ENCODE measurements at regions not wholly inside any gene's neighbourhood (a gene's known extent, or its start where the extent isn't known, plus 50 kb on each side); places are given as distances from the start of the nearest gene placed in this dataset.

DNA sequence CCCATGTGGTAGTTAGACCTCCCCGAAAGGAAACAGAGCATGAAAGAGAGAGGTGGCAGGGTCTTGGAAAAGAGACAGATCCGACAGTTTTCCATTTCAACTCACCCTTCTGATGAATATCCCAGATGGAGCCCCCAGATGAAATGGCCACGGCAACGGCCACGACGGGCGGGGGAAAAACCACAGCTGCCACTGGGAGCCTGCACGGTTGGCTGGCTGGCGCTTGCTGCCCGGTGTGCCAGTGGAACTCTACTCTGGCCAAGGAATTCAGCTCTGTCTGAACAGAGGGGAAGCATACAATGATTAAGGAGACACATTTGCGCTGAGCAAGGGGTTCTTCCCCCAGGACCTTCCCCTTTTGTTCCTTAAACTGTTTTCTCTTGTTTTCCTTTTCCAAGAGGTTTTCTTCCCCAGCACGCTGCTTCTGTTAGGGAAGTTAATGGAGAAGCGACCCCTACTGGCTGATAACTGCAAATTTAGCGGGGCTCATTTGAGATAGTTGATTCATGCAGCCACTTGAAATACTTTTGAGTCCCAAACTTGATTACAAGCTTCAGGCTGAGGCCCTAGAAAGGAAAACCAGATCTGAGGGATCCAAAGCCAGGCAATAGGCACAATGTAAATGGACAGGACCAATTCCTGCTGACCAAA, 1122.5 kb downstream of the NCAM2 start:
- Histone ChIP-seq H3K27me3 (replicated peaks; ENCODE audit: control insufficient read depth, insufficient read depth, low read length, poor library complexity, severe bottlenecking) (no peaks in the 10 kb centered on the region), H3K27ac (ENCODE audit: insufficient read depth, low read length, poor library complexity, severe bottlenecking) (no peak overlapping the region), H3K4me1 (ENCODE audit: control insufficient read depth, insufficient read depth, low read length, poor library complexity, severe bottlenecking) (no peaks in the 10 kb centered on the region), H3K36me3 (ENCODE audit: control insufficient read depth, insufficient read depth, low read length) (no peaks in the 10 kb centered on the region), H3K9me3 (ENCODE audit: control insufficient read depth, low read length) (no peaks in the 10 kb centered on the region), H3K4me3 (ENCODE audit: insufficient read depth, low read depth, low read length, poor library complexity, severe bottlenecking) (no peak overlapping the region)
- peak in 1 of 3 donors; percentile 0 for DNase-seq

DNA sequence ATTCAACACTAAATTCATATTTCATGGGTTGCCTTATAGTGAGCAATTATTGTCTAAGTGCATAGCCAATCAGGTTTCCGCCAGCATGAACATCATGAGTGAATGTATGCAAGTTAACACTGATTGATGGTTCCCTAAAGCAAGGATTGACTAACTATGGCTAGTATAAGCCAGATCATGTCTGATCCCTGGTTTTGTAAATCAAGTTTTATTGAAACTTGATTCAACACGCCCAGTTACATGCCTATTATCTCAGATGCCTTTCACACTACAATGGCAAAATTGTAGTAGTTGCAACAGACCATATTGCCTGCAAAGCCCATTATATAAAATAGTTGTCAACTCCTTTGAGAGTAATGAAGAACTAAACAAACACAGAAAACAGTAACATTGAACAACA, 1127.4 kb downstream of the NCAM2 start:
- Histone ChIP-seq H3K27ac (ENCODE audit: insufficient read depth, low read length, poor library complexity, severe bottlenecking) (no peak overlapping the region), H3K27me3 (replicated peaks; ENCODE audit: control insufficient read depth, insufficient read depth, low read length, poor library complexity, severe bottlenecking) (no peaks in the 10 kb centered on the region)

DNA sequence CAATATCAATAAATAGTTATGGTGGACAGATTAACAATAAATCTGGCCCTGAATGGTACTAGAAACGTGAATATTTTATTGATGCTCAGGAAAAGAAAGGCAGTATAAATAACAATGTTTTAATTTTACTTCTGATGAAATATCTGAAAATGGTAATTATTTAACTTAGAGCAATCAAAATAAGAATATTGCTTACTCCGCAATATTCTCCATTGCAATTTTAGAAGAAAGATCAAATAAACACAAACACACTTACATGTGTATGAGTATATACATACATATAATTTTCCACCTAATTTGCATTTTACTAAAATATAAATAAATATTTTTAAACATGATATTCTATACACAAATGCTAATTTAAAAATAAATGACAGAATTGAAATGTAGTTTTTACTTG, 1130.5 kb downstream of the NCAM2 start:
- Histone ChIP-seq H3K9me3 (ENCODE audit: control insufficient read depth, low read length) (no peaks in the 10 kb centered on the region), H3K36me3 (ENCODE audit: control insufficient read depth, insufficient read depth, low read length) (no peaks in the 10 kb centered on the region), H3K4me1 (ENCODE audit: control insufficient read depth, insufficient read depth, low read length, poor library complexity, severe bottlenecking) (no peaks in the 10 kb centered on the region), H3K27me3 (replicated peaks; ENCODE audit: control insufficient read depth, insufficient read depth, low read length, poor library complexity, severe bottlenecking) (no peaks in the 10 kb centered on the region), H3K4me3 (ENCODE audit: insufficient read depth, low read depth, low read length, poor library complexity, severe bottlenecking) (no peak overlapping the region), H3K27ac (ENCODE audit: insufficient read depth, low read length, poor library complexity, severe bottlenecking) (no peak overlapping the region)
- DNase-seq = no peak

More for the DNA sequence above, 1127.4 kb downstream of the NCAM2 start:
- no peaks in the 10 kb centered on the region for H3K4me1 ChIP-seq (ENCODE audit: control insufficient read depth, insufficient read depth, low read length, poor library complexity, severe bottlenecking)
- H3K4me3 ChIP-seq (ENCODE audit: insufficient read depth, low read depth, low read length, poor library complexity, severe bottlenecking) = no peak overlapping the region
- H3K9me3 ChIP-seq (ENCODE audit: control insufficient read depth, low read length) = no peaks in the 10 kb centered on the region
- no peak for DNase-seq
- H3K36me3 ChIP-seq (ENCODE audit: control insufficient read depth, insufficient read depth, low read length) = no peaks in the 10 kb centered on the region

DNA sequence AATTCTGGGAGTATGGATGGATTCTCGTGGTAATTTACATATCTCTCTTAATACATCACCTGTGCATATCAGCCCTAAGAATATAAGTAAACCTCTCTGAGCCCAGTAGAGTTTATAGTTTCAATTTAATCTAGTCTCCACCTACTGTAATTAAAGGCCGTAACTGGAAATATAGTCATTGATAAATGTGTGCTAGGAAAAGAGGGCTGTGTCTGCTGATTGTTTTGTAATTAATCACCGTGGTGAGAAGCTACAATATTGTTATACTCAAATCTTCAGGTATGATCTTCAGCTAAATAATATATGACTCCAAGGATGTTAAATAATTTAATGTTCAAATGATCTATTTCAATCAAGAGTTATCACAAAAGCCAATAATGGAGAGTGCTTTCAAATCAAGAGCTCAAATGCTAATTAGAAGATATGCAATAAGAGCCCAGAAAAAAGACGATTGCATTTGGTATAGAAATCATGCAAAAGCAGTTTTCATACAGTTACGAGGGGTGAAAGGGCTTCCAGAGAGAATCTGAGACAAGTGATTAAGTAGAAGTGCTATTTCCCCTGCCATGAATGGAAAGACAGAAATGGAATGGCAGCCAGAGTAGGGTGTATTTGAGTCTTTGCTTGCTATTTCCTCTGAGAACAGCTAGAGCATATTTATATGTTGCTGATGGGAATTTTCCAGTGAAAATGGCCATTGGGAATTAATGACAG, 1134.3 kb downstream of the NCAM2 start:
- no peak overlapping the region for H3K4me3 ChIP-seq (ENCODE audit: insufficient read depth, low read depth, low read length, poor library complexity, severe bottlenecking)
- H3K9me3 ChIP-seq (ENCODE audit: control insufficient read depth, low read length) = no peaks in the 10 kb centered on the region
- no peaks in the 10 kb centered on the region for H3K4me1 ChIP-seq (ENCODE audit: control insufficient read depth, insufficient read depth, low read length, poor library complexity, severe bottlenecking)
- no peak for DNase-seq
- H3K36me3 ChIP-seq (ENCODE audit: control insufficient read depth, insufficient read depth, low read length) = no peaks in the 10 kb centered on the region
- no peak overlapping the region for H3K27ac ChIP-seq (ENCODE audit: insufficient read depth, low read length, poor library complexity, severe bottlenecking)
- H3K27me3 ChIP-seq (replicated peaks; ENCODE audit: control insufficient read depth, insufficient read depth, low read length, poor library complexity, severe bottlenecking) = no peaks in the 10 kb centered on the region

DNA sequence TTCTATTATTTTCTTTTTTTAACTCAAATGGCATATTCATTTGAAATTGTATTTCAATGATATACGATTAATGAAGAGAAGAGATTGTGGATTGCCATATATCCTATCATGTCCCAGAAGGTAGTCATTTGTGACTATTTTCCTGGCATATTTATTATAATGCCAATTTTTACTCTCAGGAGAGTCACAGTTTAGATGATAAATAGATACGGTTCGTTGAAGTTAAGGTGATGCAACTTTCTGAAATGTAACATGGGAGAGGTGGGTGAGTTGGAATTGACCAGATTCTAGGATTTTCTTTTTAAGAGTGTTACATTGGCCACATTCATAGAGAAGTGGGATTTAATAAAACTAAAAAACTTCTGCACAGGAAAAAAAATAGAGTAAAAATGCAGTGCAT, 1138.5 kb downstream of the NCAM2 start:
- Histone ChIP-seq H3K4me3 (ENCODE audit: insufficient read depth, low read depth, low read length, poor library complexity, severe bottlenecking) (no peak overlapping the region), H3K9me3 (ENCODE audit: control insufficient read depth, low read length) (no peaks in the 10 kb centered on the region), H3K4me1 (ENCODE audit: control insufficient read depth, insufficient read depth, low read length, poor library complexity, severe bottlenecking) (no peaks in the 10 kb centered on the region), H3K27ac (ENCODE audit: insufficient read depth, low read length, poor library complexity, severe bottlenecking) (no peak overlapping the region), H3K27me3 (replicated peaks; ENCODE audit: control insufficient read depth, insufficient read depth, low read length, poor library complexity, severe bottlenecking) (no peaks in the 10 kb centered on the region), H3K36me3 (ENCODE audit: control insufficient read depth, insufficient read depth, low read length) (no peaks in the 10 kb centered on the region)
- no peak for DNase-seq

DNA sequence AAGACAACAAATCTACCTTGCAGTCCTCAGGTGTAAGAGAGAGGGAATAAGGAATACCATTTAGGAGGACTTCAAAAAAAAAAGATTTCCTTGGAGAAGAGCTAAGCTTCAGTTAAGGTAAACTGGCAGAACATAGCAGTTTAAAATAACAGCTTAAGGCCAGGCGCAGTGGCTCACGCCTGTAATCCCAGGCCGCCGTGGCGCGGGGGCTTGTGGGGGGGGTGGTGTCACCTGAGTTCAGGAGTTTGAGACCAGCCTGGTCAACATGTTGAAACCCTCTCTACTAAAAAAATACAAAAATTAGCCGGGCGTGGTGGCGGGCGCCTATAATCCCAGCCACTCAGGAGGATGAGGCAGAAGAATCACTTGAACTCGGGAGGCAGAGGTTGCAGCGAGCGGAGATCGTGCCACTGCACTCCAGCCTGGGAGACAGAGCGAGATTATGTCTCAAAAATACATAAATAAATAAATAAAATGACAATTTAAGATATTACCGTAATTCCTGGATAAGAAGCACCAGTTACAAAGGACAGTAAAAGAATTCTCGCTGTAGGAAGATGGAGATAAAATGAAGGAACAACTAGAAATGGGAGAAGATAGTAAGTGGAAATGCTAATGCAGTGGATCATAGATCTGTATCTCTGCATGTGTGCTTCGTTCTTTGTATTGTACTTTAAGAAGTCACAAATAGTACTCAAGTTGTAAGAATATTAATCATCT, 1140.2 kb downstream of the NCAM2 start:
- Histone ChIP-seq H3K27me3 (replicated peaks; ENCODE audit: control insufficient read depth, insufficient read depth, low read length, poor library complexity, severe bottlenecking) (no peaks in the 10 kb centered on the region), H3K36me3 (ENCODE audit: control insufficient read depth, insufficient read depth, low read length) (no peaks in the 10 kb centered on the region), H3K27ac (ENCODE audit: insufficient read depth, low read length, poor library complexity, severe bottlenecking) (no peak overlapping the region), H3K4me1 (ENCODE audit: control insufficient read depth, insufficient read depth, low read length, poor library complexity, severe bottlenecking) (no peaks in the 10 kb centered on the region), H3K9me3 (ENCODE audit: control insufficient read depth, low read length) (no peaks in the 10 kb centered on the region), H3K4me3 (ENCODE audit: insufficient read depth, low read depth, low read length, poor library complexity, severe bottlenecking) (no peak overlapping the region)
- no peak for DNase-seq

DNA sequence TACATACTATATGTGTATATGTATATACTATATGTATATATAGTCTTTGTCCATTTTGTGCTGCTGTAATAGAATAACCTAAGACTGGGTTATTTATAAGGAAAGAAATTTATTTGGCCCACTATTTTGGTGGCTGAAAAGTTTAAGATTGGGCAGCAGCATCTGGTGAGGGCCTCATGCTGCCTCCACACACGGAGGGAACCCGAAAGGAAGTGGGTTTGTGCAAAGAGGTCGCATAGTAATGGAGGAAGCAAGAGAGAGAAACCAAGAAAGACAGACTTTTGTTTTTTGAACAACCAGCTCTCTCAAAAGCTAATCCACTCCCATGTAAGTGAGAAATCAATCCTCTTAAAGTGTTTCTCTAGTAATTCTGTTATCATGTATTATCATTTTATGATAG, 1147.3 kb downstream of the NCAM2 start:
- Histone ChIP-seq H3K4me3 (ENCODE audit: insufficient read depth, low read depth, low read length, poor library complexity, severe bottlenecking) (no peak overlapping the region), H3K36me3 (ENCODE audit: control insufficient read depth, insufficient read depth, low read length) (no peaks in the 10 kb centered on the region), H3K9me3 (ENCODE audit: control insufficient read depth, low read length) (no peaks in the 10 kb centered on the region), H3K4me1 (ENCODE audit: control insufficient read depth, insufficient read depth, low read length, poor library complexity, severe bottlenecking) (no peaks in the 10 kb centered on the region), H3K27me3 (replicated peaks; ENCODE audit: control insufficient read depth, insufficient read depth, low read length, poor library complexity, severe bottlenecking) (no peaks in the 10 kb centered on the region), H3K27ac (ENCODE audit: insufficient read depth, low read length, poor library complexity, severe bottlenecking) (no peak overlapping the region)
- DNase-seq = no peak

DNA sequence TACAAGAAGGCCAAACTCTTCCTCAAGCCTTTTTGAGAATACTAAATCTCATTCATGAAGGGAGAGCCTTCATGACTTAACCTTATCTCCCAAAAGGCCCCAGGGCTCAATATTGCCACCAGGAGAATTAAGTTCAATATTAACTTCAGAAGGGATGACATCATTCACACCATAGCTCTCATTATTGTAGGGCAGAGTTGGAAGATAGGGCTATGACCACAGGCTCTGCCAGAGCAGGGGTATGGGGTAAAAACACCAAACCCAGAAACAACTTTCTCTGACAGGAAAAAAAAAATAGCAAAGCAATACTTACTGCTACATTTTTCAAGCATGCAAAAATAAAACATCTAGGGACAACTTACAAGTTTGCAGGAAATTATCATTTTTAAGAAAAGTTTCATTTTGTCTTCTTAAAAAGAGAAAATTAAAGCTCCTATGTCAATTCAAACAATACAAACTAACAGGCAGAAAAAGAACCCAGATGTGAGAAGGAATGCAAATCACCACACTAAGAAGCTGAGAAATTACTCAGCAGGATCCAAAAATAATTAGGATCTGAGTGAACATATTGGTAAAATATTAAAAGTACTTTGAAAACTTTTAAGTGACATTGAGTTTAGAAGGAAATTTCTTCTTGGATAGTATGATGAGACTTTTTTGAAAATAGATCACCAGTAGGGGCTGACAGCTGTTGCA, 1156.5 kb downstream of the NCAM2 start:
- Histone ChIP-seq H3K36me3 (ENCODE audit: control insufficient read depth, insufficient read depth, low read length) (no peaks in the 10 kb centered on the region), H3K27ac (ENCODE audit: insufficient read depth, low read length, poor library complexity, severe bottlenecking) (no peak overlapping the region), H3K27me3 (replicated peaks; ENCODE audit: control insufficient read depth, insufficient read depth, low read length, poor library complexity, severe bottlenecking) (no peaks in the 10 kb centered on the region), H3K4me1 (ENCODE audit: control insufficient read depth, insufficient read depth, low read length, poor library complexity, severe bottlenecking) (no peaks in the 10 kb centered on the region), H3K9me3 (ENCODE audit: control insufficient read depth, low read length) (no peaks in the 10 kb centered on the region), H3K4me3 (ENCODE audit: insufficient read depth, low read depth, low read length, poor library complexity, severe bottlenecking) (no peak overlapping the region)
- DNase-seq = no peak

DNA sequence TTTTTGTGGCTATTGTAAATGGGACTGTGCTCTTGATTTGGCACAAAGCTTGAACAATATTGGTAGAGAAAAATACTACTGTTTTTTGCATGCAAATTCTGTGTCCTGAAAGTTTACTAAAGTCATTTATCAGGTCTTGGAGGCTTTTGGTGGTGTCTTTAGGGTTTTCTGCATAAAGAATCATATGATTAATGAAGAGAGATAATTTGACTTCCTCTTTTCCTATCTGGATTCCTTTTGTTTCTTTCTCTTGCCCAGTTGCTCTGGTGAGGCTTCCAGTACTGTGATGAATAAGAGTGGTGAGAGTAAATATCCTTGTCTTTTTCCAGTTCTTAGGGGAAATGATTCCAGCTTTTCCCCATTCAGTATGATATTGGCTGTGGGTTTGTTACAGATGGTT, 1166.7 kb downstream of the NCAM2 start:
- DNase-seq = no peak
- H3K27ac ChIP-seq (ENCODE audit: insufficient read depth, low read length, poor library complexity, severe bottlenecking) = no peak overlapping the region
- no peaks in the 10 kb centered on the region for H3K9me3 ChIP-seq (ENCODE audit: control insufficient read depth, low read length)
- no peaks in the 10 kb centered on the region for H3K36me3 ChIP-seq (ENCODE audit: control insufficient read depth, insufficient read depth, low read length)
- no peaks in the 10 kb centered on the region for H3K27me3 ChIP-seq (replicated peaks; ENCODE audit: control insufficient read depth, insufficient read depth, low read length, poor library complexity, severe bottlenecking)
- H3K4me1 ChIP-seq (ENCODE audit: control insufficient read depth, insufficient read depth, low read length, poor library complexity, severe bottlenecking) = no peaks in the 10 kb centered on the region
- no peak overlapping the region for H3K4me3 ChIP-seq (ENCODE audit: insufficient read depth, low read depth, low read length, poor library complexity, severe bottlenecking)

DNA sequence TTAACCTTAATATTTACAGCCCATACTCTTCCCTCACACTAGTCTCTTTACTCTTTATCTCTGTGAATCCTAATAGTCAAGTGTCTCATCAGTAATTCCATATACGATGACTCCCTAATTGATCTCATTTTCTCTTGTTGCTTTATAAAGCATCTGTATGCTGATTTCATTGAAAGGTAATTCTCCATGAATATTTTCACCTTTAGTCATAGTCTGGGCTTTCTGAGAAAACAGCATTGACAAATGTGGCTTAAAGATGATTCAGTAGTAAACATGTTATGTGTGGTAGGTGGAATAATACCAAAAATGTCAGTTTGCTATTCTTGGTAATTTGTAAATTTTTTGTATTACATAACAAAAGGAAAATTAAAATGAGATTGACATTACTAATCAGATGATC, 1176.5 kb downstream of the NCAM2 start:
- Histone ChIP-seq H3K4me3 (ENCODE audit: insufficient read depth, low read depth, low read length, poor library complexity, severe bottlenecking) (no peak overlapping the region), H3K27me3 (replicated peaks; ENCODE audit: control insufficient read depth, insufficient read depth, low read length, poor library complexity, severe bottlenecking) (no peaks in the 10 kb centered on the region), H3K27ac (ENCODE audit: insufficient read depth, low read length, poor library complexity, severe bottlenecking) (no peak overlapping the region), H3K9me3 (ENCODE audit: control insufficient read depth, low read length) (no peaks in the 10 kb centered on the region), H3K4me1 (ENCODE audit: control insufficient read depth, insufficient read depth, low read length, poor library complexity, severe bottlenecking) (no peaks in the 10 kb centered on the region), H3K36me3 (ENCODE audit: control insufficient read depth, insufficient read depth, low read length) (no peaks in the 10 kb centered on the region)
- no peak for DNase-seq

All from effector memory CD4-positive, alpha-beta T cell (primary cell).